SK-N-SH (cell line): ENCODE measurements at regions not wholly inside any gene's neighbourhood (a gene's known extent, or its start where the extent isn't known, plus 50 kb on each side); places are given as distances from the start of the nearest gene placed in this dataset.

Experiments used
- CTCF ChIP-seq: fragments of 200-600 bp; sonication (generic); IDR thresholded peaks from 2 replicates; pipeline ENCODE4 v1.6.1; 2017; ENCODE audit warnings: antibody characterized with exemption, mild to moderate bottlenecking, moderate library complexity
- EZH2phosphoT487 ChIP-seq: fragments of 200-600 bp; sonication (generic); IDR thresholded peaks from 2 replicates; pipeline ENCODE4 v1.6.1; 2017; ENCODE audit warnings: low read depth, mixed run types, mild to moderate bottlenecking, antibody characterized with exemption, moderate library complexity, borderline replicate concordance
- GABPA ChIP-seq: IDR thresholded peaks from 2 replicates; pipeline ENCODE4 v1.4.0; 2012; ENCODE audit warnings: low read depth, mild to moderate bottlenecking
- REST ChIP-seq: IDR thresholded peaks from 2 replicates; pipeline ENCODE4 v1.6.1; 2012; ENCODE audit warnings: mild to moderate bottlenecking, low read depth, low read length, moderate library complexity
- TAF1 ChIP-seq: IDR thresholded peaks from 2 replicates; pipeline ENCODE4 v1.6.1; 2012; ENCODE audit warnings: low read depth, mild to moderate bottlenecking, low read length, moderate library complexity, borderline replicate concordance
- ZBTB33 ChIP-seq: IDR thresholded peaks from 2 replicates; pipeline ENCODE4 v1.4.0; 2012; ENCODE audit warnings: low read depth, borderline replicate concordance

GRCh38 chr1:38741341-38741740 lies 118.2 kb downstream of the RRAGC start:
- TF ChIP-seq REST (no peak), ZBTB33 (no peak), GABPA (no peak), TAF1 (no peak), CTCF (no peak), EZH2phosphoT487 (no peak)
